ENCODE measurements at regions not wholly inside any gene's neighbourhood (a gene's known extent, or its start where the extent isn't known, plus 50 kb on each side); places are given as distances from the start of the nearest gene placed in this dataset.

GRCh38 chr3:140821493-140821892 lies 120.1 kb upstream of the SLC25A36 start:
- H3K36me3 ChIP-seq (ENCODE audit: insufficient read depth, low read length), result no peaks in the 10 kb centered on the region
- DNase-seq (no peak), ATAC-seq (ENCODE audit: insufficient read depth, low read depth) (no peak)
- no peaks in the 10 kb centered on the region for H4K20me1 ChIP-seq (ENCODE audit: insufficient read depth, low read length)
- H3K4me1 ChIP-seq (ENCODE audit: insufficient read depth, low read length), result no peaks in the 10 kb centered on the region
- no peak overlapping the region for H2AFZ ChIP-seq (ENCODE audit: low read depth, low read length)
- no peaks in the 10 kb centered on the region for H3K9me3 ChIP-seq (ENCODE audit: insufficient read depth, low read length, severe bottlenecking)
- no peak overlapping the region for H3K9ac ChIP-seq (ENCODE audit: low read depth, low read length)
- H3K79me2 ChIP-seq (ENCODE audit: insufficient read depth, low read length), result no peaks in the 10 kb centered on the region
- no peak overlapping the region for H3K27ac ChIP-seq (ENCODE audit: low read length)
- TF ChIP-seq, protein P1, sequence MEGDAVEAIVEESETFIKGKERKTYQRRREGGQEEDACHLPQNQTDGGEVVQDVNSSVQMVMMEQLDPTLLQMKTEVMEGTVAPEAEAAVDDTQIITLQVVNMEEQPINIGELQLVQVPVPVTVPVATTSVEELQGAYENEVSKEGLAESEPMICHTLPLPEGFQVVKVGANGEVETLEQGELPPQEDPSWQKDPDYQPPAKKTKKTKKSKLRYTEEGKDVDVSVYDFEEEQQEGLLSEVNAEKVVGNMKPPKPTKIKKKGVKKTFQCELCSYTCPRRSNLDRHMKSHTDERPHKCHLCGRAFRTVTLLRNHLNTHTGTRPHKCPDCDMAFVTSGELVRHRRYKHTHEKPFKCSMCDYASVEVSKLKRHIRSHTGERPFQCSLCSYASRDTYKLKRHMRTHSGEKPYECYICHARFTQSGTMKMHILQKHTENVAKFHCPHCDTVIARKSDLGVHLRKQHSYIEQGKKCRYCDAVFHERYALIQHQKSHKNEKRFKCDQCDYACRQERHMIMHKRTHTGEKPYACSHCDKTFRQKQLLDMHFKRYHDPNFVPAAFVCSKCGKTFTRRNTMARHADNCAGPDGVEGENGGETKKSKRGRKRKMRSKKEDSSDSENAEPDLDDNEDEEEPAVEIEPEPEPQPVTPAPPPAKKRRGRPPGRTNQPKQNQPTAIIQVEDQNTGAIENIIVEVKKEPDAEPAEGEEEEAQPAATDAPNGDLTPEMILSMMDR (IDR thresholded peaks at IDR 0.05; ENCODE audit: borderline replicate concordance, extremely low read depth, low read length, poor library complexity, severe bottlenecking), result no peak
- TF ChIP-seq EZH2 (IDR thresholded peaks at IDR 0.05; ENCODE audit: borderline replicate concordance, low read depth, low read length, severe bottlenecking), result no peak
- no peak overlapping the region for H3K4me2 ChIP-seq (ENCODE audit: insufficient read depth, low read length)
- H3K27me3 ChIP-seq (ENCODE audit: insufficient read depth, low read length, poor library complexity), result peaks cover 7% of the 10 kb centered on the region
- H3K4me3 ChIP-seq (ENCODE audit: low read depth in 1 of 2, low read length in 2 of 2), result no peak overlapping the region

GRCh38 chr3:140822401-140823047 lies 119.1 kb upstream of the SLC25A36 start:
- Histone ChIP-seq H3K4me1 (ENCODE audit: insufficient read depth, low read length) (no peaks in the 10 kb centered on the region), H3K4me2 (ENCODE audit: insufficient read depth, low read length) (no peak overlapping the region), H3K9me3 (ENCODE audit: insufficient read depth, low read length, severe bottlenecking) (no peaks in the 10 kb centered on the region), H4K20me1 (ENCODE audit: insufficient read depth, low read length) (no peaks in the 10 kb centered on the region), H3K4me3 (ENCODE audit: low read depth in 1 of 2, low read length in 2 of 2) (no peak overlapping the region), H3K27ac (ENCODE audit: low read length) (no peak overlapping the region), H3K79me2 (ENCODE audit: insufficient read depth, low read length) (no peaks in the 10 kb centered on the region), H3K27me3 (ENCODE audit: insufficient read depth, low read length, poor library complexity) (peaks cover 7% of the 10 kb centered on the region), H2AFZ (ENCODE audit: low read depth, low read length) (no peak overlapping the region), H3K9ac (ENCODE audit: low read depth, low read length) (no peak overlapping the region), H3K36me3 (ENCODE audit: insufficient read depth, low read length) (no peaks in the 10 kb centered on the region)
- ATAC-seq (ENCODE audit: insufficient read depth, low read depth) (no peak), DNase-seq (no peak)
- TF ChIP-seq, protein P1 (IDR thresholded peaks at IDR 0.05; ENCODE audit: borderline replicate concordance, extremely low read depth, low read length, poor library complexity, severe bottlenecking), result no peak
- TF ChIP-seq EZH2 (IDR thresholded peaks at IDR 0.05; ENCODE audit: borderline replicate concordance, low read depth, low read length, severe bottlenecking), result no peak

DNA sequence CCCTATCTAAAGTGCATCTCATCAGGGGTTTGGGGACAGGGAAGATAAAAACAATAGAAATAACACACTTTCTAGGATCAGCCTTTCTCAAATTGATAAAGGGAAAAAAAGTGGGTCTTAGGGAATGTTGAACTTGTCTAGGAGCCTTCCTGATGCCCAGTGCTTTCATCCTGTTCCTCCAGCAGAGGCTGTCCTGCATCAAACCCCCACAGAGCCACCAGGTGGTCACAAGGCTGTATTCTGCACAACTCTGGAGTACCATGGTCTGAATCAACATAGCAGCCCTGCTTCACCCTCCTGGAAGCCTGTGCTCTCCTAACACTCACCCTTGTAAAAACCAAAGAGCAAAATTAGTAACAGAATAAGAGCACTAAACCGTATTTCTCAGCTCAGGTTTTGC lies 118.5 kb upstream of the SLC25A36 start:
- Histone ChIP-seq H4K20me1 (ENCODE audit: insufficient read depth, low read length) (no peaks in the 10 kb centered on the region), H3K4me3 (ENCODE audit: low read depth in 1 of 2, low read length in 2 of 2) (no peak overlapping the region), H3K79me2 (ENCODE audit: insufficient read depth, low read length) (no peaks in the 10 kb centered on the region), H3K4me1 (ENCODE audit: insufficient read depth, low read length) (no peaks in the 10 kb centered on the region), H3K9ac (ENCODE audit: low read depth, low read length) (no peak overlapping the region), H3K4me2 (ENCODE audit: insufficient read depth, low read length) (no peak overlapping the region), H3K9me3 (ENCODE audit: insufficient read depth, low read length, severe bottlenecking) (no peaks in the 10 kb centered on the region), H3K27me3 (ENCODE audit: insufficient read depth, low read length, poor library complexity) (peaks cover 7% of the 10 kb centered on the region), H3K36me3 (ENCODE audit: insufficient read depth, low read length) (no peaks in the 10 kb centered on the region), H2AFZ (ENCODE audit: low read depth, low read length) (no peak overlapping the region), H3K27ac (ENCODE audit: low read length) (no peak overlapping the region)
- TF ChIP-seq, protein P1 (IDR thresholded peaks at IDR 0.05; ENCODE audit: borderline replicate concordance, extremely low read depth, low read length, poor library complexity, severe bottlenecking), result no peak
- TF ChIP-seq EZH2 (IDR thresholded peaks at IDR 0.05; ENCODE audit: borderline replicate concordance, low read depth, low read length, severe bottlenecking), result no peak
- ATAC-seq (ENCODE audit: insufficient read depth, low read depth) (no peak), DNase-seq (no peak)

All from DND-41 (cell line).